ENCODE measurements at regions not wholly inside any gene's neighbourhood (a gene's known extent, or its start where the extent isn't known, plus 50 kb on each side); places are given as distances from the start of the nearest gene placed in this dataset.

- Histone ChIP-seq H3K4ac (replicated peaks; ENCODE audit: insufficient read length, low read depth, low read length) (no peak overlapping the region), H3K4me1 (replicated peaks in 1 of 4; ENCODE audit: control insufficient read depth in 3 of 4, insufficient read depth in 4 of 4, low read length in 3 of 4) (peaks cover 0 to 4% (median 1%) of the 10 kb centered on the region in 4 experiments; a peak in 2 of 7 replicates), H2BK12ac (ENCODE audit: low read depth, low read length) (no peak overlapping the region), H3K36me3 (ENCODE audit: control insufficient read depth in 2 of 4, insufficient read depth in 4 of 4, low read length in 3 of 4) (no peaks in the 10 kb centered on the region), H3K23ac (ENCODE audit: insufficient read length) (no peak overlapping the region), H3K18ac (ENCODE audit: extremely low read depth, low read length) (no peak overlapping the region), H2AK5ac (ENCODE audit: low read depth, low read length) (no peak overlapping the region), H3K79me2 (ENCODE audit: control insufficient read depth in 1 of 2, insufficient read depth in 2 of 2, low read length in 2 of 2) (no peaks in the 10 kb centered on the region), H3K27ac (ENCODE audit: low read depth, low read length) (no peak overlapping the region), H2BK5ac (ENCODE audit: low read depth, low read length) (no peak overlapping the region), H3K56ac (replicated peaks; ENCODE audit: insufficient read length, low read depth, low read length) (no peak overlapping the region), H2BK120ac (replicated peaks; ENCODE audit: low read depth, low read length) (no peak overlapping the region), H4K91ac (replicated peaks; ENCODE audit: insufficient read length, low read length) (no peak overlapping the region), H4K5ac (ENCODE audit: insufficient read length, low read depth, low read length) (no peak overlapping the region), H3K4me3 (ENCODE audit: extremely low read depth in 1 of 4, insufficient read depth in 2 of 4, low read depth in 3 of 4, low read length in 4 of 4) (no peak overlapping the region), H3K23me2 (ENCODE audit: low read depth, low read length) (peaks cover 8% of the 10 kb centered on the region; the same call in 1 of the 2 replicates), H2AFZ (ENCODE audit: low read length) (no peak overlapping the region), H3K9me3 (ENCODE audit: insufficient read depth in 2 of 2, low read depth in 1 of 2, low read length in 1 of 2) (peaks cover 0 to 10% of the 10 kb centered on the region in 2 experiments; a peak in 2 of 4 replicates), H3K4me2 (ENCODE audit: insufficient read depth in 1 of 2, low read depth in 2 of 2, low read length in 2 of 2) (no peak overlapping the region), H4K8ac (ENCODE audit: extremely low read depth, insufficient read depth, low read length) (no peak overlapping the region), H2BK15ac (ENCODE audit: low read length) (no peak overlapping the region), H3K14ac (ENCODE audit: insufficient read length) (no peak overlapping the region), H2BK20ac (ENCODE audit: low read length) (no peak overlapping the region), H3K9ac (replicated peaks in 1 of 4; ENCODE audit: extremely low read depth in 1 of 4, low read depth in 3 of 4, low read length in 3 of 4) (no peak overlapping the region), H3K27me3 (replicated peaks in 1 of 4; ENCODE audit: control insufficient read depth in 3 of 4, extremely low read depth in 1 of 4, insufficient read depth in 3 of 4, low read length in 3 of 4) (no peaks in the 10 kb centered on the region), H4K20me1 (replicated peaks in 1 of 2; ENCODE audit: control insufficient read depth in 1 of 2, insufficient read depth in 2 of 2, low read length in 2 of 2) (no peaks in the 10 kb centered on the region), H3K79me1 (ENCODE audit: low read depth, low read length) (no peaks in the 10 kb centered on the region)
- ChIA-PET POLR2A (ENCODE audit: partially characterized antibody) (no interaction called here), CTCF (ENCODE audit: partially characterized antibody) (interaction anchor here (0.7 to 1.3 kb wide), 10 partner anchors 9 to 296 kb away, joined by 3 to 5 read pairs (median 3); no protein-coding TSS in a partner anchor)
- WGBS, 2 experiments (ENCODE audit: extremely low coverage in 1 of 2, insufficient coverage in 1 of 2, insufficient read length in 1 of 2, insufficient replicate concordance in 2 of 2, low coverage in 1 of 2, low lambda C conversion rate in 2 of 2, missing lambda C conversion rate in 1 of 2) = 98% methylated on average over 8 of the region's 9 CpGs; no CpG with 5 or more reads in 1 of the 2 experiments
- DNase-seq (ENCODE audit: low read depth in 1 of 2, low spot score in 2 of 2) (no peak), FAIRE-seq (no peak)
- TF ChIP-seq SP2 (IDR thresholded peaks at IDR 0.05; ENCODE audit: low read length) (no peak), TEAD4 (IDR thresholded peaks at IDR 0.05; ENCODE audit: low read depth, low read length) (no peak), ZNF274 (IDR thresholded peaks at IDR 0.05; ENCODE audit: borderline replicate concordance, extremely low read depth, low read length) (no peak), SAP30 (IDR thresholded peaks at IDR 0.05; ENCODE audit: insufficient read depth, insufficient replicate concordance, low read length) (no peak), CHD1 (IDR thresholded peaks at IDR 0.05; ENCODE audit: low read depth, low read length) (no peak), SIN3A (conservative IDR thresholded peaks at IDR 0.05 in 1 of 2, IDR thresholded peaks at IDR 0.05 in 1 of 2; ENCODE audit: low read depth in 1 of 2, low read length in 2 of 2) (no peak), SUZ12 (IDR thresholded peaks at IDR 0.05; ENCODE audit: low read length) (no peak), PHF8 (conservative IDR thresholded peaks at IDR 0.05; ENCODE audit: low read depth, low read length) (no peak)
These were observed 109.2 kb downstream of the ASB7 start for GRCh38 chr15:100711516-100712021.

All from H1 (cell line).